Kidney (tissue), 13 donors: ENCODE measurements at regions not wholly inside any gene's neighbourhood (a gene's known extent, or its start where the extent isn't known, plus 50 kb on each side); places are given as distances from the start of the nearest gene placed in this dataset.

ENCODE experiments used
- DNase-seq, 5 donors: peaks; one replicate each; pipeline ENCODE4 v3.0.0-alpha.2; 2013 to 2020
- FAIRE-seq: peaks from 2 replicates; lab custom pipeline; 2012; peaks lifted over from hg19 to GRCh38; lab: Jason Lieb, UNC
- H3K27ac ChIP-seq, 2 donors: one replicate each; pipeline ENCODE4 v1.7.0; 2013; ENCODE audit warnings: low read depth in 2 of 2, low read length in 2 of 2, inconsistent platforms in 1 of 2
- H3K27me3 ChIP-seq: one replicate; pipeline ENCODE4 v1.7.1; 2013; ENCODE audit warnings: low read length, inconsistent platforms; ENCODE audit not compliant: control insufficient read depth, insufficient read depth
- H3K36me3 ChIP-seq, 3 donors: one replicate each; pipeline versions ENCODE4 v1.7.0 to v1.7.1; 2013; ENCODE audit warnings: low read length in 3 of 3, control low read depth in 1 of 3, inconsistent platforms in 1 of 3; ENCODE audit not compliant: insufficient read depth in 3 of 3, control insufficient read depth in 2 of 3
- H3K4me1 ChIP-seq, 3 donors: one replicate each; pipeline versions ENCODE4 v1.7.0 to v1.7.1; 2013; ENCODE audit warnings: low read length in 3 of 3, inconsistent platforms in 1 of 3, low read depth in 1 of 3; ENCODE audit not compliant: control insufficient read depth in 2 of 3, insufficient read depth in 2 of 3
- H3K4me3 ChIP-seq, 3 donors: one replicate each; pipeline versions ENCODE4 v1.7.0 to v1.8.1; 2013; ENCODE audit warnings: low read length in 3 of 3, control low read depth in 1 of 3, inconsistent platforms in 1 of 3
- H3K9ac ChIP-seq, 3 donors: one replicate each; pipeline versions ENCODE4 v1.7.0 to v1.7.1; 2013; ENCODE audit warnings: low read length in 3 of 3, control low read depth in 1 of 3, inconsistent platforms in 1 of 3
- H3K9me3 ChIP-seq, 3 donors: one replicate each; pipeline versions ENCODE4 v1.7.0 to v1.7.1; 2013; ENCODE audit warnings: low read length in 3 of 3, control low read depth in 1 of 3, inconsistent platforms in 1 of 3; ENCODE audit not compliant: control insufficient read depth in 2 of 3, insufficient read depth in 1 of 3
- intact Hi-C: fragments of 100-400 bp; cut with DNase I; formaldehyde crosslinking; loops from one replicate; pipeline ENCODE4 v1.11.1; 2022
- TF ChIP-seq, protein P1 (sequence below): IDR thresholded peaks from 3 replicates; pipeline ENCODE4 v1.5.1; 2012; ENCODE audit warnings: mild to moderate bottlenecking, moderate library complexity, borderline replicate concordance; ENCODE audit not compliant: insufficient read depth; ENCODE audit errors: extremely low read depth
- donor health status: control.
- donor health status: control.
- donor health status: control.
- donor health status: control.
- donor health status: control.
- donor health status: DM: yes; HTN: yes; CAD: no.
- donor health status: Normal renal cell carcinoma (clear cell type).

DNA sequence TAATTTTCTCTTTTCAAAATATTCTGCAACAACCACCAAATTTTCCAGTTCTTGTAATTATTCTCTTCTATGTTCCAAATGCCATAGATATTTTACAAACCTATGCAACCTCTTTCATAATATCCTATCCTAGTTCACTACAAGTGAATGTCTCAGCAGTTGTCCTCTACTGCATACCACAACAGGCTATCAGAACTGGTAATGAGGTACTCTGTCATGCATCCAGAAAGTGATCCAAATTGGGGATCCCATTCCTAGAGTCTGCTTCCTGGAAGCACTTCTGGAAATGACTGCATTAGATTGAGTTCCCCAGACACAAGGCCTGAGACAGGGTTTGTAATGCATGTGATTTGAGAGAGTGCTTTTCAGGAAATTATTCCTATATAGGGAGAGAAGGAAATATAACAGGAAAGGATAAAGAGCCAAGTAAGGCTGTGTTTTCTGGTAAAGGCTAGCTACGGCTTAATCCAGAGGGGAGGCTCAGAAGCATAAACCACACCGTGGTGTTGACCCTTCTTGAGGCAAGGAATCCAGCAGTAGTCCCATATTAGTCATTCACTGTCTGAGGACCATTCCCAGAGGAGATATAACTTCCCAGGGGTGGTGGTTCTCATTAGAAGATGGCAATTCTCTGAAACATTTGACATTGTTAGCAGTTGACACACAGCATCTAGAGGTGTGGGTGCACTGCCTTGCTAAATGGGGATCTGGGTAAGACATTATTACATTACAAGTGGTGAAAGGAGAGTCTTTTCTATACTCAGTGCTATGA, 80.3 kb upstream of the FST start:
- no peak overlapping the region for H3K9ac ChIP-seq
- intact Hi-C loops: no loop called here
- FAIRE-seq (no peak), DNase-seq (no peak)
- H3K4me1 ChIP-seq: no peaks in the 10 kb centered on the region
- no peaks in the 10 kb centered on the region for H3K9me3 ChIP-seq
- TF ChIP-seq, protein P1, sequence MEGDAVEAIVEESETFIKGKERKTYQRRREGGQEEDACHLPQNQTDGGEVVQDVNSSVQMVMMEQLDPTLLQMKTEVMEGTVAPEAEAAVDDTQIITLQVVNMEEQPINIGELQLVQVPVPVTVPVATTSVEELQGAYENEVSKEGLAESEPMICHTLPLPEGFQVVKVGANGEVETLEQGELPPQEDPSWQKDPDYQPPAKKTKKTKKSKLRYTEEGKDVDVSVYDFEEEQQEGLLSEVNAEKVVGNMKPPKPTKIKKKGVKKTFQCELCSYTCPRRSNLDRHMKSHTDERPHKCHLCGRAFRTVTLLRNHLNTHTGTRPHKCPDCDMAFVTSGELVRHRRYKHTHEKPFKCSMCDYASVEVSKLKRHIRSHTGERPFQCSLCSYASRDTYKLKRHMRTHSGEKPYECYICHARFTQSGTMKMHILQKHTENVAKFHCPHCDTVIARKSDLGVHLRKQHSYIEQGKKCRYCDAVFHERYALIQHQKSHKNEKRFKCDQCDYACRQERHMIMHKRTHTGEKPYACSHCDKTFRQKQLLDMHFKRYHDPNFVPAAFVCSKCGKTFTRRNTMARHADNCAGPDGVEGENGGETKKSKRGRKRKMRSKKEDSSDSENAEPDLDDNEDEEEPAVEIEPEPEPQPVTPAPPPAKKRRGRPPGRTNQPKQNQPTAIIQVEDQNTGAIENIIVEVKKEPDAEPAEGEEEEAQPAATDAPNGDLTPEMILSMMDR: no peak
- no peak overlapping the region for H3K4me3 ChIP-seq
- no peak overlapping the region for H3K27ac ChIP-seq
- H3K36me3 ChIP-seq: no peaks in the 10 kb centered on the region
- no peaks in the 10 kb centered on the region for H3K27me3 ChIP-seq

DNA sequence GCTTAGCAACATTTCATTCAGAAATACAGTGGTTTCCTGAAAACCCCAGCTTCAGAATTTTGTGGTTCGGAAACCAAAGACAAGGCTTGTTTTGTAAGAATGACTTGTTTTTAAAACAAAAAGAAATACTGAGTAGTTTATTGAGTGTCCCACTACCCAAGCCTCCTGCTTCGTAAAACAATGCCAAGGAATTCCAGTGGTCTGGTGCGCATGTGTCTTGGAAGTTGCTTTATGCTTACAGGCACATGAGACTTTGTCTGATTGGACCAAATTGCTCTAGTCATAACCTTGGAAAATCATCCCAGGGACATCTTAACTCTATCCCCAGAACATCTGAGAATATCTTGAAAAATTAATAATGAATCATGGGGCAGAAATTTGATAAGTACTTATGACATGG, 77.1 kb upstream of the FST start:
- no peaks in the 10 kb centered on the region for H3K36me3 ChIP-seq
- intact Hi-C loops: no loop called here
- no peaks in the 10 kb centered on the region for H3K4me1 ChIP-seq
- H3K4me3 ChIP-seq: no peak overlapping the region
- FAIRE-seq (no peak), DNase-seq (no peak)
- H3K27ac ChIP-seq: no peak overlapping the region
- no peaks in the 10 kb centered on the region for H3K9me3 ChIP-seq
- H3K27me3 ChIP-seq: no peaks in the 10 kb centered on the region
- TF ChIP-seq, protein P1: no peak
- H3K9ac ChIP-seq: no peak overlapping the region

DNA sequence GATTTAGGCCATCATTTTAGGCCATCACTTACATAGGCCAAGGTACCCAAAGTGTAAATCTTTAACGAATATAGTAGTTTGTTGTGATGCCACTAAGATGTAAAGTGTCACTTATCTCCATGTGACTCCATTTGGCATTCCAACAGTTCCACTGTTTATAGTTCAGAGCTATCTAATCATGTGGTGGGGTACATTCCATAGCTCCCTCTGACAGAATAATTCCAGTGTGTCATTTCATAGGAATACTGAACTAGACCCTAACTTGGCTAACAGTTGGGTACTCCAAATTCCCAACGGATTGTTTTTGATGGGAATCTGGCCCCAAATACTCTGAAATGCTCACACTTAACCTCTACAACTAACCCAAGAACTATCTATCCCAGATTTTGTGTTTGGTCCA, 76.7 kb upstream of the FST start:
- DNase-seq (no peak), FAIRE-seq (no peak)
- TF ChIP-seq, protein P1: no peak
- Histone ChIP-seq H3K36me3 (no peaks in the 10 kb centered on the region), H3K4me1 (no peaks in the 10 kb centered on the region), H3K27ac (no peak overlapping the region), H3K9ac (no peak overlapping the region), H3K27me3 (no peaks in the 10 kb centered on the region), H3K4me3 (no peak overlapping the region), H3K9me3 (no peaks in the 10 kb centered on the region)
- intact Hi-C loops: no loop called here

DNA sequence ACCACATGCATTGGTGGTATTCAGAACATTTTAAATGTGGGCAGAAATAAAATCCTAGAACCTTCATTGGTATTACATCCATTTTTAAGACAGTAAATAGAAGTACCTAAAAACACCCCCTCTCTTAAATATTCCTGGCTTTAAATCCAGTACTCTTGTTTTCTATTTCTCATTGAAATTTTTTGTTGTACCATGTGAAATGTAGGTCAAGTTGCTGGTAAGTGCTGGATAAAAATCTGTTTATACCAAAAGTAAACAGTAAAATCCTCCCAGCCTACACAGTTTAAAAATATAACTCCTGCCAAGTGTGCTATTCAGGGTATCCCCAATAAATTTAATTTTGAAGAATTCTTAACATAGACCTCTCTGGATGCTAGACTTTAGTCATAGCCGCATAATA, 75.0 kb upstream of the FST start:
- Histone ChIP-seq H3K9ac (no peak overlapping the region), H3K27me3 (no peaks in the 10 kb centered on the region), H3K27ac (no peak overlapping the region), H3K4me3 (no peak overlapping the region), H3K36me3 (no peaks in the 10 kb centered on the region), H3K4me1 (no peaks in the 10 kb centered on the region), H3K9me3 (no peaks in the 10 kb centered on the region)
- DNase-seq (no peak), FAIRE-seq (no peak)
- TF ChIP-seq, protein P1: no peak
- intact Hi-C loops: no loop called here
